ENCODE measurements at regions not wholly inside any gene's neighbourhood (a gene's known extent, or its start where the extent isn't known, plus 50 kb on each side); places are given as distances from the start of the nearest gene placed in this dataset.

GRCh38 chr6:169340395-169340794 is 86.7 kb upstream of the THBS2 start:
- intact Hi-C loops (cut with micrococcal nuclease) = no loop called here
- no peak for ATAC-seq
- WGBS (ENCODE audit: insufficient coverage) = 92% methylated on average over 20 of the region's 20 CpGs
- no peaks in the 10 kb centered on the region for H3K4me1 ChIP-seq (ENCODE audit: control insufficient read depth, insufficient read depth, low read length)
- H3K36me3 Mint-ChIP-seq = no peaks in the 10 kb centered on the region
- no peaks in the 10 kb centered on the region for H3K27me3 ChIP-seq (ENCODE audit: control insufficient read depth, insufficient read depth, low read length)
- no peak overlapping the region for H3K27ac ChIP-seq (ENCODE audit: low read length)
- H3K4me3 Mint-ChIP-seq = no peak overlapping the region
- no peaks in the 10 kb centered on the region for H3K9me3 ChIP-seq (ENCODE audit: control insufficient read depth, insufficient read depth, low read length)
- H3K4me1 Mint-ChIP-seq = no peaks in the 10 kb centered on the region
- no peak for TF ChIP-seq CTCF (IDR thresholded peaks at IDR 0.05)
- H3K27me3 Mint-ChIP-seq (ENCODE audit: low read depth in 2 of 2) = peaks cover 6 to 21% of the 10 kb centered on the region in 2 donors
- H3K36me3 ChIP-seq (ENCODE audit: control insufficient read depth, insufficient read depth, low read length) = no peaks in the 10 kb centered on the region
- H3K27ac Mint-ChIP-seq = no peak overlapping the region
- no peak for DNase-seq
- H3K9me3 Mint-ChIP-seq = no peaks in the 10 kb centered on the region
- H3K4me3 ChIP-seq (ENCODE audit: low read length) = no peak overlapping the region

- H3K27me3 ChIP-seq (ENCODE audit: control insufficient read depth, insufficient read depth, low read length) = no peaks in the 10 kb centered on the region
- H3K27ac Mint-ChIP-seq = no peak overlapping the region
- H3K27ac ChIP-seq (ENCODE audit: low read length) = no peak overlapping the region
- no peaks in the 10 kb centered on the region for H3K4me1 Mint-ChIP-seq
- no peak overlapping the region for H3K4me3 Mint-ChIP-seq
- TF ChIP-seq CTCF (IDR thresholded peaks at IDR 0.05) = no peak
- peaks cover 9 to 27% of the 10 kb centered on the region in 2 donors for H3K27me3 Mint-ChIP-seq (ENCODE audit: low read depth in 2 of 2)
- H3K4me3 ChIP-seq (ENCODE audit: low read length) = no peak overlapping the region
- H3K9me3 Mint-ChIP-seq = no peaks in the 10 kb centered on the region
- no peaks in the 10 kb centered on the region for H3K4me1 ChIP-seq (ENCODE audit: control insufficient read depth, insufficient read depth, low read length)
- H3K9me3 ChIP-seq (ENCODE audit: control insufficient read depth, insufficient read depth, low read length) = no peaks in the 10 kb centered on the region
- H3K36me3 Mint-ChIP-seq = no peaks in the 10 kb centered on the region
- DNase-seq = no peak
- intact Hi-C loops (cut with micrococcal nuclease) = no loop called here
- no peaks in the 10 kb centered on the region for H3K36me3 ChIP-seq (ENCODE audit: control insufficient read depth, insufficient read depth, low read length)
- WGBS (ENCODE audit: insufficient coverage) = 89% methylated on average over 9 of the region's 12 CpGs
- no peak for ATAC-seq
These were observed 86.2 kb upstream of the THBS2 start for GRCh38 chr6:169339731-169340309.

GRCh38 chr6:169339025-169339424 is 85.4 kb upstream of the THBS2 start:
- no peak for DNase-seq
- Histone ChIP-seq H3K4me1 (ENCODE audit: control insufficient read depth, insufficient read depth, low read length) (no peaks in the 10 kb centered on the region), H3K36me3 (ENCODE audit: control insufficient read depth, insufficient read depth, low read length) (no peaks in the 10 kb centered on the region), H3K9me3 (ENCODE audit: control insufficient read depth, insufficient read depth, low read length) (no peaks in the 10 kb centered on the region), H3K4me3 (ENCODE audit: low read length) (no peak overlapping the region), H3K27ac (ENCODE audit: low read length) (no peak overlapping the region), H3K27me3 (ENCODE audit: control insufficient read depth, insufficient read depth, low read length) (no peaks in the 10 kb centered on the region)
- H3K27me3 Mint-ChIP-seq (ENCODE audit: low read depth in 2 of 2) = peaks cover 15 to 31% of the 10 kb centered on the region in 2 donors
- H3K36me3 Mint-ChIP-seq = no peaks in the 10 kb centered on the region
- no peak overlapping the region for H3K27ac Mint-ChIP-seq
- H3K4me3 Mint-ChIP-seq = no peak overlapping the region
- TF ChIP-seq CTCF (IDR thresholded peaks at IDR 0.05) = no peak
- H3K4me1 Mint-ChIP-seq = no peaks in the 10 kb centered on the region
- no peak for ATAC-seq
- no peaks in the 10 kb centered on the region for H3K9me3 Mint-ChIP-seq
- 89% methylated on average over 9 of the region's 9 CpGs for WGBS (ENCODE audit: insufficient coverage)
- intact Hi-C loops (cut with micrococcal nuclease) = no loop called here

GRCh38 chr6:169337886-169338445 is 84.3 kb upstream of the THBS2 start:
- intact Hi-C loops (cut with micrococcal nuclease) = no loop called here
- no peaks in the 10 kb centered on the region for H3K27me3 ChIP-seq (ENCODE audit: control insufficient read depth, insufficient read depth, low read length)
- no peak overlapping the region for H3K4me3 ChIP-seq (ENCODE audit: low read length)
- no peaks in the 10 kb centered on the region for H3K9me3 Mint-ChIP-seq
- no peaks in the 10 kb centered on the region for H3K36me3 Mint-ChIP-seq
- no peak overlapping the region for H3K27ac ChIP-seq (ENCODE audit: low read length)
- ATAC-seq = no peak
- H3K4me3 Mint-ChIP-seq = no peak overlapping the region
- no peak for TF ChIP-seq CTCF (IDR thresholded peaks at IDR 0.05)
- no peaks in the 10 kb centered on the region for H3K36me3 ChIP-seq (ENCODE audit: control insufficient read depth, insufficient read depth, low read length)
- H3K9me3 ChIP-seq (ENCODE audit: control insufficient read depth, insufficient read depth, low read length) = no peaks in the 10 kb centered on the region
- peaks cover 11 to 37% of the 10 kb centered on the region in 2 donors for H3K27me3 Mint-ChIP-seq (ENCODE audit: low read depth in 2 of 2)
- 85% methylated on average over 11 of the region's 11 CpGs for WGBS (ENCODE audit: insufficient coverage)
- no peak for DNase-seq
- no peaks in the 10 kb centered on the region for H3K4me1 ChIP-seq (ENCODE audit: control insufficient read depth, insufficient read depth, low read length)
- no peak overlapping the region for H3K27ac Mint-ChIP-seq
- no peaks in the 10 kb centered on the region for H3K4me1 Mint-ChIP-seq
